ENCODE measurements at regions not wholly inside any gene's neighbourhood (a gene's known extent, or its start where the extent isn't known, plus 50 kb on each side); places are given as distances from the start of the nearest gene placed in this dataset.

DNA sequence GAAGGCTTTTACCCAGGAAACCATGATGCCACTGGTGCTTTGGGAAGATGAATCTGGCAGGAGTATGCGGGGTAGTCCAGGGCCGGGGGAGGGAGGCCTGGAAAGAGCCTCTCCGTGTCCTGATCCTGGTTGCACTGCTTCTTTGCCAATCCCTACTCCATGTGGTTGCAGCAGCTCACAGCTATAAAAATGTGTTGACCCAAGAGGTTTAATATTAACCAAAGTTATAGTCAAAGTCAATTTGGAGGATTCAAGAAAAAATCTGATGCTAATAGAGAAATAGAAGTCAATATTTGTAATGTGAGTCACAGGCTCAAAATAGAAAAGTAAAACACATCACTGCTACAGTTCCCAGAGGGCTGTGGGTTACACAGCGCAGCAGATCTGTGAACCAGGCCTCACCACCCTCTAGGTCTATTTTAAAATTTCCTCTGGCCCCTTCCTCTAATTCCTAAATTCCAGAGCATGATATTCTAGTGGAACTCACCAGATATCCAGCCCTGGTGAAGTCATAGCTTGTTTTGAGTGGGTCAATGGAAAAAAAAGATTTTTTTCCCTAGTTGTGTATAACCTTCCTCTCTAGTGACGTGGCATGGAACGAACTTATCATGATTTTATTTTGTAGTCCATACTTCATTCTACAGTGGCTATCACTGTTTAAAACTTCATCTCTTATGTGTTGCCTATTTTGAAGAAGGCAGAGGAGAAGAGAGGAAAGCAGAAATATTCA, 63.2 kb upstream of the BMP2 start:
- Histone ChIP-seq H3K27ac (ENCODE audit: low read length) (no peak overlapping the region), H3K4me2 (ENCODE audit: low read length) (no peak overlapping the region), H3K9me2 (ENCODE audit: insufficient read depth, low read length) (no peaks in the 10 kb centered on the region), H3K36me3 (ENCODE audit: insufficient read depth, low read length) (no peaks in the 10 kb centered on the region), H3K9me3 (ENCODE audit: low read length) (no peaks in the 10 kb centered on the region), H3K9ac (ENCODE audit: low read length) (no peak overlapping the region), H2AFZ (ENCODE audit: low read depth, low read length) (no peak overlapping the region), H4K20me1 (ENCODE audit: insufficient read depth) (no peaks in the 10 kb centered on the region), H3K79me2 (replicated peaks; ENCODE audit: insufficient read depth, low read length) (no peaks in the 10 kb centered on the region), H3K27me3 (ENCODE audit: insufficient read depth, low read depth, low read length) (no peaks in the 10 kb centered on the region), H3F3A (ENCODE audit: insufficient read depth, low read length, poor library complexity, severe bottlenecking) (no peaks in the 10 kb centered on the region), H3K4me3 (ENCODE audit: low read length) (no peak overlapping the region)
- no peak for TF ChIP-seq TAF1 (IDR thresholded peaks at IDR 0.05; ENCODE audit: low read depth)
- TF ChIP-seq, protein P1, sequence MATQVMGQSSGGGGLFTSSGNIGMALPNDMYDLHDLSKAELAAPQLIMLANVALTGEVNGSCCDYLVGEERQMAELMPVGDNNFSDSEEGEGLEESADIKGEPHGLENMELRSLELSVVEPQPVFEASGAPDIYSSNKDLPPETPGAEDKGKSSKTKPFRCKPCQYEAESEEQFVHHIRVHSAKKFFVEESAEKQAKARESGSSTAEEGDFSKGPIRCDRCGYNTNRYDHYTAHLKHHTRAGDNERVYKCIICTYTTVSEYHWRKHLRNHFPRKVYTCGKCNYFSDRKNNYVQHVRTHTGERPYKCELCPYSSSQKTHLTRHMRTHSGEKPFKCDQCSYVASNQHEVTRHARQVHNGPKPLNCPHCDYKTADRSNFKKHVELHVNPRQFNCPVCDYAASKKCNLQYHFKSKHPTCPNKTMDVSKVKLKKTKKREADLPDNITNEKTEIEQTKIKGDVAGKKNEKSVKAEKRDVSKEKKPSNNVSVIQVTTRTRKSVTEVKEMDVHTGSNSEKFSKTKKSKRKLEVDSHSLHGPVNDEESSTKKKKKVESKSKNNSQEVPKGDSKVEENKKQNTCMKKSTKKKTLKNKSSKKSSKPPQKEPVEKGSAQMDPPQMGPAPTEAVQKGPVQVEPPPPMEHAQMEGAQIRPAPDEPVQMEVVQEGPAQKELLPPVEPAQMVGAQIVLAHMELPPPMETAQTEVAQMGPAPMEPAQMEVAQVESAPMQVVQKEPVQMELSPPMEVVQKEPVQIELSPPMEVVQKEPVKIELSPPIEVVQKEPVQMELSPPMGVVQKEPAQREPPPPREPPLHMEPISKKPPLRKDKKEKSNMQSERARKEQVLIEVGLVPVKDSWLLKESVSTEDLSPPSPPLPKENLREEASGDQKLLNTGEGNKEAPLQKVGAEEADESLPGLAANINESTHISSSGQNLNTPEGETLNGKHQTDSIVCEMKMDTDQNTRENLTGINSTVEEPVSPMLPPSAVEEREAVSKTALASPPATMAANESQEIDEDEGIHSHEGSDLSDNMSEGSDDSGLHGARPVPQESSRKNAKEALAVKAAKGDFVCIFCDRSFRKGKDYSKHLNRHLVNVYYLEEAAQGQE (IDR thresholded peaks at IDR 0.05; ENCODE audit: borderline replicate concordance) = no peak
- TF ChIP-seq, protein P2, sequence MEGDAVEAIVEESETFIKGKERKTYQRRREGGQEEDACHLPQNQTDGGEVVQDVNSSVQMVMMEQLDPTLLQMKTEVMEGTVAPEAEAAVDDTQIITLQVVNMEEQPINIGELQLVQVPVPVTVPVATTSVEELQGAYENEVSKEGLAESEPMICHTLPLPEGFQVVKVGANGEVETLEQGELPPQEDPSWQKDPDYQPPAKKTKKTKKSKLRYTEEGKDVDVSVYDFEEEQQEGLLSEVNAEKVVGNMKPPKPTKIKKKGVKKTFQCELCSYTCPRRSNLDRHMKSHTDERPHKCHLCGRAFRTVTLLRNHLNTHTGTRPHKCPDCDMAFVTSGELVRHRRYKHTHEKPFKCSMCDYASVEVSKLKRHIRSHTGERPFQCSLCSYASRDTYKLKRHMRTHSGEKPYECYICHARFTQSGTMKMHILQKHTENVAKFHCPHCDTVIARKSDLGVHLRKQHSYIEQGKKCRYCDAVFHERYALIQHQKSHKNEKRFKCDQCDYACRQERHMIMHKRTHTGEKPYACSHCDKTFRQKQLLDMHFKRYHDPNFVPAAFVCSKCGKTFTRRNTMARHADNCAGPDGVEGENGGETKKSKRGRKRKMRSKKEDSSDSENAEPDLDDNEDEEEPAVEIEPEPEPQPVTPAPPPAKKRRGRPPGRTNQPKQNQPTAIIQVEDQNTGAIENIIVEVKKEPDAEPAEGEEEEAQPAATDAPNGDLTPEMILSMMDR (IDR thresholded peaks at IDR 0.05; ENCODE audit: poor library complexity, severe bottlenecking) = no peak

DNA sequence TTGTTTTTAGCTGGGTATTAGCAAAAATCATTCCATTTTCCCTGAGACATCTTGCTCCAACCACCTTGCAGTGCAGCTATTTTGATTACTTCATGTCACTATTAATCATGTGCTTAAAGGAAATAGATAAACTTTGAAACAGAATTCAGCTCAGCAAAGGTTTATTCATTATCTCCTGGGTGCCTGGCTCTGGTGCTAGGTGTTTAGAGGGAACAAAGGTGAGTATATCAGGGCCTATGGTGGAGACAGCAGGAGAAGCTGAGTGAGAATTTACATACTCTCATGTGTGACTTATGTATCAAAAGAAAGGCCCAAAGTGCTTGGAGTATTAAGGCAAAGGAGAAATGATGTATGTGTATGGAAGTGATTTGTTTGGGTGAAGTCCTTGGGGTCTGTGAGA, 63.8 kb upstream of the BMP2 start:
- TF ChIP-seq EP300 (conservative IDR thresholded peaks at IDR 0.05; ENCODE audit: poor library complexity, severe bottlenecking) (no peak), MXI1 (conservative IDR thresholded peaks at IDR 0.05; ENCODE audit: poor library complexity, severe bottlenecking) (no peak), RAD21 (conservative IDR thresholded peaks at IDR 0.05) (no peak), TAF1 (IDR thresholded peaks at IDR 0.05; ENCODE audit: low read depth) (no peak), POLR2AphosphoS5 (IDR thresholded peaks at IDR 0.05) (no peak), SMC3 (conservative IDR thresholded peaks at IDR 0.05; ENCODE audit: poor library complexity) (no peak), EZH2 (IDR thresholded peaks at IDR 0.05; ENCODE audit: borderline replicate concordance, insufficient read depth, low read length, poor library complexity, severe bottlenecking) (no peak)
- TF ChIP-seq, protein P1 (IDR thresholded peaks at IDR 0.05; ENCODE audit: borderline replicate concordance) = no peak
- TF ChIP-seq, protein P2 (IDR thresholded peaks at IDR 0.05; ENCODE audit: poor library complexity, severe bottlenecking) = no peak
- Histone ChIP-seq H3K9me2 (ENCODE audit: insufficient read depth, low read length) (no peaks in the 10 kb centered on the region), H3K27ac (ENCODE audit: low read length) (no peak overlapping the region), H3K9ac (ENCODE audit: low read length) (no peak overlapping the region), H2AFZ (ENCODE audit: low read depth, low read length) (no peak overlapping the region), H3K4me3 (ENCODE audit: low read length) (no peak overlapping the region), H3K9me3 (ENCODE audit: low read length) (no peaks in the 10 kb centered on the region), H3F3A (ENCODE audit: insufficient read depth, low read length, poor library complexity, severe bottlenecking) (no peaks in the 10 kb centered on the region), H3K27me3 (ENCODE audit: insufficient read depth, low read depth, low read length) (no peaks in the 10 kb centered on the region), H3K4me2 (ENCODE audit: low read length) (no peak overlapping the region), H3K36me3 (ENCODE audit: insufficient read depth, low read length) (no peaks in the 10 kb centered on the region), H4K20me1 (ENCODE audit: insufficient read depth) (no peaks in the 10 kb centered on the region), H3K79me2 (replicated peaks; ENCODE audit: insufficient read depth, low read length) (no peaks in the 10 kb centered on the region)
